PC-9 (cell line): ENCODE measurements at regions not wholly inside any gene's neighbourhood (a gene's known extent, or its start where the extent isn't known, plus 50 kb on each side); places are given as distances from the start of the nearest gene placed in this dataset.

Experiments used
- CTCF ChIP-seq: fragments of 200-600 bp; sonication (generic); conservative IDR thresholded peaks from 2 replicates; pipeline ENCODE4 v1.6.1; 2017; ENCODE audit warnings: mixed run types, antibody characterized with exemption, mild to moderate bottlenecking, moderate library complexity
- EZH2 ChIP-seq: fragments of 200-600 bp; sonication (generic); IDR thresholded peaks from 2 replicates; pipeline ENCODE4 v1.8.0; 2017; ENCODE audit warnings: antibody characterized with exemption, low read depth

GRCh38 chr7:20911081-20911480 is 124.4 kb upstream of the SP8 start:
- TF ChIP-seq CTCF (no peak), EZH2 (no peak)
